ENCODE measurements at regions not wholly inside any gene's neighbourhood (a gene's known extent, or its start where the extent isn't known, plus 50 kb on each side); places are given as distances from the start of the nearest gene placed in this dataset.

DNA sequence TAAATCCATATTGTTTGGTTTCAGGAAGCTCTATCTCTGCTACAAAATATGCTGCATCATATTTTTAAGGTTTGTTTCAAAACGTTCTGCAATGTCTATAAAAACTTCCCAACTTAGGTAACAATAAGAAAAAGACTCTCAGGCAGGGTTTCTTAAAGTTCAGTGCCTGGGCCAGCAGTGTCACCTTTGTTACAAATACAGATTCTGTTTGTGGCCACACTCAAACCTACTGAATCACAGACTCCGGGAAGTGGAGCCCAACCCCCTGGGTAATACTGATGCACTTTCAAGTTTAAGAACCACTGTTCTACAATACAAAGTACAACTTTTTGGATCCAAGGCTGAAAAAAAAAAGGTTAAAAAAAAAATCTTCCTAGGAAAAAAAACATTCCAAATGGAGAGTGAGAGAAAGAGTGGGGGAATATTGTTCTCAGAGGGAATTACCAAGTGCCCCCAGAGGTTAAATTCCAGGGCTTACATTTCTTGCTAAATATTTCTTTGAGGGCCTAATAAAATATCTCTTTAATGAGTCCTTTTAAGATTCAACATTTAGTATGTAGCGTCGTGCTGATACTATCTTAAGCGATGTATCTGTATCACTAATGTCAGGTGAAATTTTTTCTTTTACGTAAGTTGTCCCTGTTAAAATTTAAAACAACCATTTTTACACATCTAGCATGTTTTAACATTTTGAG lies 476.7 kb downstream of the TXNL1 start:
- ATAC-seq (peak in 3 of 4 donors; percentile 54 to 59 (median 55)), DNase-seq (no peak)
- Histone ChIP-seq H3K36me3 (no peaks in the 10 kb centered on the region), H3K27ac (peak overlapping the region in 7 of 12 donors; percentile 5 to 64 (median 54)), H3K4me3 (no peak overlapping the region), H3K27me3 (no peaks in the 10 kb centered on the region), H3K9me3 (no peaks in the 10 kb centered on the region), H3K4me1 (peaks cover 0 to 26% (median 19%) of the 10 kb centered on the region in 12 donors)
- TF ChIP-seq, protein P1, sequence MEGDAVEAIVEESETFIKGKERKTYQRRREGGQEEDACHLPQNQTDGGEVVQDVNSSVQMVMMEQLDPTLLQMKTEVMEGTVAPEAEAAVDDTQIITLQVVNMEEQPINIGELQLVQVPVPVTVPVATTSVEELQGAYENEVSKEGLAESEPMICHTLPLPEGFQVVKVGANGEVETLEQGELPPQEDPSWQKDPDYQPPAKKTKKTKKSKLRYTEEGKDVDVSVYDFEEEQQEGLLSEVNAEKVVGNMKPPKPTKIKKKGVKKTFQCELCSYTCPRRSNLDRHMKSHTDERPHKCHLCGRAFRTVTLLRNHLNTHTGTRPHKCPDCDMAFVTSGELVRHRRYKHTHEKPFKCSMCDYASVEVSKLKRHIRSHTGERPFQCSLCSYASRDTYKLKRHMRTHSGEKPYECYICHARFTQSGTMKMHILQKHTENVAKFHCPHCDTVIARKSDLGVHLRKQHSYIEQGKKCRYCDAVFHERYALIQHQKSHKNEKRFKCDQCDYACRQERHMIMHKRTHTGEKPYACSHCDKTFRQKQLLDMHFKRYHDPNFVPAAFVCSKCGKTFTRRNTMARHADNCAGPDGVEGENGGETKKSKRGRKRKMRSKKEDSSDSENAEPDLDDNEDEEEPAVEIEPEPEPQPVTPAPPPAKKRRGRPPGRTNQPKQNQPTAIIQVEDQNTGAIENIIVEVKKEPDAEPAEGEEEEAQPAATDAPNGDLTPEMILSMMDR (IDR thresholded peaks at IDR 0.05): no peak
- WGBS, 4 donors: 49 to 62% (median 57%) methylated on average over 6 of the region's 6 CpGs
- intact Hi-C loops (cut with DNase I): loop anchor here in 2 of 10 donors (5.0 to 10.0 kb wide), 2 partner anchors 41 to 413 kb away; no protein-coding TSS in a partner anchor

DNA sequence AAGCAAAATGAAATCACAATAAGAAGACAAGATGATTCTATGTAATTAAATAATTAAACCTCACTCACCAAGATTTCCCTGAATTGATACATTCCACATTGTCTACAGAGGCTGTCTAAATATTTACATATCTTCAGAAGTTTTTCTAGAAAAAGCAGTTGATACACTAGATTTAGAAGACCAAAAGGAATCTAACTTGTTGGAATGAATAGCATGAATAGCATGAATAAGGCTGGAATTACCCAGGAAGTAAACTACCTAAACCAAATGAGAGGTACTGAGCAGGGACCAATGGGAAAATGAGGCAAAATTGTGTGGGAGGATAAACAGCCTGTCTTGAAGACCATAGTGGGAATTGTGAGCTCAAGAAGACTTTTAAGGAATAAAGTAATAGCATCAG lies 479.7 kb downstream of the TXNL1 start:
- Histone ChIP-seq H3K27me3 (no peaks in the 10 kb centered on the region), H3K4me1 (peaks cover 0 to 26% (median 19%) of the 10 kb centered on the region in 12 donors), H3K4me3 (no peak overlapping the region), H3K36me3 (no peaks in the 10 kb centered on the region), H3K27ac (no peak overlapping the region), H3K9me3 (no peaks in the 10 kb centered on the region)
- intact Hi-C loops (cut with DNase I): no loop called here
- ATAC-seq (no peak), DNase-seq (no peak)
- TF ChIP-seq, protein P1 (IDR thresholded peaks at IDR 0.05): no peak
- no peak for TF ChIP-seq POLR2A (IDR thresholded peaks at IDR 0.05)

DNA sequence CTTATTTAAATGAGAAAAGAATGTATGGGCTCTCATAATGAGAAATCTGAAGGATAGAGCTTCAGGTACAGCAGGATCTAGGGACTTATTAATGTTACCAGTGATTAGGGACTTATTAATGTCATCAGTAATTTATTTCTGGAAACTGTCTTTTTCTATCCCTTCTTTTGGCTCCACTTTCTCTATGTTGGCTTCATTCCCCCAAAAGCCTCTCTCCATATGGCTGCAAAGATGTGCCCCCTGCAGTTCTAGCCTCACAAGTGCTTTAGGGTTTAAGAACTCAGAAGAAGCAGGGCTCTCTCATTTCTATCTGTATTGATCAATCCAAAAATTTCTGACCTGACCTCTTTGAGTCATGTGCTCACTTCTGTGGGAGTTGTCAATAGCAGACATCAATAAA lies 480.9 kb downstream of the TXNL1 start:
- DNase-seq (no peak), ATAC-seq (no peak)
- Histone ChIP-seq H3K4me1 (peaks cover 0 to 16% (median 12%) of the 10 kb centered on the region in 12 donors), H3K27me3 (no peaks in the 10 kb centered on the region), H3K4me3 (no peak overlapping the region), H3K27ac (no peak overlapping the region), H3K36me3 (no peaks in the 10 kb centered on the region), H3K9me3 (no peaks in the 10 kb centered on the region)
- TF ChIP-seq, protein P1 (IDR thresholded peaks at IDR 0.05): no peak
- no peak for TF ChIP-seq POLR2A (IDR thresholded peaks at IDR 0.05)
- intact Hi-C loops (cut with DNase I): no loop called here

DNA sequence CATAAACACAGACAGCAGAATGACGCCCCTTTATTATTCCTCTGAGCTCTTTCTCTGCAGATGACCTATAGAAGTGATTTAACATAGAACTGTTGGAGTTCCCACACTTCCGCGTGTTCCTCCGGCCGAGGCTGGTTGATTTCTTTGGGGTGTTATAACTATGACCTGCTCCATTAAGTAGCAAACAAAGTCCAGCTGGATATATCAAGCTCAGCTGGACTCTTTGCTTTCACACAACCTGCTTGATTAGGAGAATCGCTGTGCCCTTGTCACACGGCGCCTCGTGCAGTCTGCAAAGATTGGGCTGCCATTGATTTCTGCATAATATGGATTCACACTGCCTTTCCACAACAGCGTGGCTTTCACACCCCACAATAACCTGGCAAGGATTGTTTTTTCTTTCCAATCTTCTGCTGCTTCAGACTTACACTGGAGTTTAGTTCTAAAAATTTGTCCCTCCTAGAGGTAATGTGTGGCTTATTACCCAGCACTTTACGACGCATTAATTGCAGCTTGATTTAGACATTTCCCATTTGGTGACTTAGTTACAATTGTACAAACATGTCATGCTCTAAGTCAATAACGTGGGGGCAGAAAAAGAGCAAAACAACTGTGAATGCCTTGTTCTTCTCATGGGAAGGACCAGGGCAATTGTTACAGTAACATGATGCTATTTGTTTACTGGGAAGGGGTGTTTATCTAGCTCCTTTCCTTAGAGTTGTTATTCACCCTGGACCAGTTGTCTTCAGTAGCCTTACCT lies 485.7 kb downstream of the TXNL1 start:
- Histone ChIP-seq H3K9me3 (no peaks in the 10 kb centered on the region), H3K27ac (no peak overlapping the region), H3K36me3 (no peaks in the 10 kb centered on the region), H3K27me3 (no peaks in the 10 kb centered on the region), H3K4me3 (no peak overlapping the region), H3K4me1 (no peaks in the 10 kb centered on the region)
- DNase-seq (no peak), ATAC-seq (no peak)
- intact Hi-C loops (cut with DNase I): no loop called here
- WGBS, 4 donors: 83 to 86% (median 84%) methylated on average over 13 of the region's 13 CpGs
- TF ChIP-seq POLR2A (IDR thresholded peaks at IDR 0.05): no peak
- TF ChIP-seq, protein P1 (IDR thresholded peaks at IDR 0.05): no peak
